ENCODE measurements at regions not wholly inside any gene's neighbourhood (a gene's known extent, or its start where the extent isn't known, plus 50 kb on each side); places are given as distances from the start of the nearest gene placed in this dataset.

- TF ChIP-seq EP300 (IDR thresholded peaks at IDR 0.05) (no peak), POLR2AphosphoS5 (IDR thresholded peaks at IDR 0.05) (no peak), POLR2A (IDR thresholded peaks at IDR 0.05) (no peak), CTCF (IDR thresholded peaks at IDR 0.05) (no peak)
- Histone ChIP-seq H3K27ac (no peak overlapping the region), H3K36me3 (no peaks in the 10 kb centered on the region), H3K4me1 (peaks cover 14 to 20% (median 18%) of the 10 kb centered on the region in 4 donors), H3K9me3 (no peaks in the 10 kb centered on the region), H3K27me3 (no peaks in the 10 kb centered on the region), H3K4me3 (no peak overlapping the region)
- 86 to 90% methylated on average over 4 to 7 of the region's 7 CpGs for WGBS, 2 donors
- DNase-seq (no peak), ATAC-seq (ENCODE audit: low FRiP score in 2 of 2) (no peak)
These were observed 140.7 kb downstream of the PFKFB3 start for GRCh38 chr10:6343305-6344010.

- H3K27ac ChIP-seq = no peak overlapping the region
- ATAC-seq (ENCODE audit: low FRiP score in 2 of 2) (no peak), DNase-seq (no peak)
- H3K4me1 ChIP-seq = peaks cover 18 to 25% (median 23%) of the 10 kb centered on the region in 4 donors
- H3K27me3 ChIP-seq = no peaks in the 10 kb centered on the region
- no peaks in the 10 kb centered on the region for H3K9me3 ChIP-seq
- no peaks in the 10 kb centered on the region for H3K36me3 ChIP-seq
- no peak overlapping the region for H3K4me3 ChIP-seq
- TF ChIP-seq POLR2A (IDR thresholded peaks at IDR 0.05) (no peak), CTCF (IDR thresholded peaks at IDR 0.05) (no peak), EP300 (IDR thresholded peaks at IDR 0.05) (no peak), POLR2AphosphoS5 (IDR thresholded peaks at IDR 0.05) (no peak)
- WGBS, 2 donors = 98 to 100% methylated on average over 1 of the region's 1 CpG
These were observed 142.7 kb downstream of the PFKFB3 start for GRCh38 chr10:6345404-6345803.

GRCh38 chr10:6346631-6347030 is 143.9 kb downstream of the PFKFB3 start:
- ATAC-seq (ENCODE audit: low FRiP score in 2 of 2) = no peak
- H3K27ac ChIP-seq = no peak overlapping the region
- no peak for DNase-seq
- H3K4me1 ChIP-seq = peaks cover 18 to 25% (median 23%) of the 10 kb centered on the region in 4 donors
- WGBS, 2 donors = 96 to 98% methylated on average over 2 of the region's 2 CpGs
- TF ChIP-seq POLR2A (IDR thresholded peaks at IDR 0.05) = no peak
- no peak for TF ChIP-seq POLR2AphosphoS5 (IDR thresholded peaks at IDR 0.05)
- no peak for TF ChIP-seq EP300 (IDR thresholded peaks at IDR 0.05)
- no peak for TF ChIP-seq CTCF (IDR thresholded peaks at IDR 0.05)
- no peaks in the 10 kb centered on the region for H3K27me3 ChIP-seq
- H3K4me3 ChIP-seq = no peak overlapping the region
- H3K36me3 ChIP-seq = no peaks in the 10 kb centered on the region
- no peaks in the 10 kb centered on the region for H3K9me3 ChIP-seq

- no peaks in the 10 kb centered on the region for H3K9me3 ChIP-seq
- DNase-seq (no peak), ATAC-seq (ENCODE audit: low FRiP score in 2 of 2) (peak in 1 of 2 donors; percentile 18)
- peak overlapping the region; percentile 48 to 75 (median 58) for H3K27ac ChIP-seq
- no peaks in the 10 kb centered on the region for H3K36me3 ChIP-seq
- 44 to 67% methylated on average over 13 of the region's 13 CpGs for WGBS, 2 donors
- peak overlapping the region in 1 of 4 donors; percentile 11 for H3K4me3 ChIP-seq
- no peaks in the 10 kb centered on the region for H3K27me3 ChIP-seq
- TF ChIP-seq CTCF (IDR thresholded peaks at IDR 0.05) = no peak
- no peak for TF ChIP-seq EP300 (IDR thresholded peaks at IDR 0.05)
- no peak for TF ChIP-seq POLR2AphosphoS5 (IDR thresholded peaks at IDR 0.05)
- no peak for TF ChIP-seq POLR2A (IDR thresholded peaks at IDR 0.05)
- H3K4me1 ChIP-seq = peaks cover 18 to 25% (median 23%) of the 10 kb centered on the region in 4 donors
These were observed 144.7 kb downstream of the PFKFB3 start for GRCh38 chr10:6347391-6347951.
